Gastrocnemius medialis (tissue), 4 donors: ENCODE measurements at regions not wholly inside any gene's neighbourhood (a gene's known extent, or its start where the extent isn't known, plus 50 kb on each side); places are given as distances from the start of the nearest gene placed in this dataset.

Experiments
- CTCF ChIP-seq, 5 experiments: fragments of 450-650 bp in 3 of 5; fragments of 200-600 bp in 2 of 5; sonication (generic) in 2 of 5; IDR thresholded peaks in 4 of 5; conservative IDR thresholded peaks in 1 of 5; 1 replicate in 4 of 5; 2 replicates in 1 of 5; pipeline ENCODE4 v1.5.1; 2016 to 2019; ENCODE audit warnings: antibody characterized with exemption in 5 of 5, mild to moderate bottlenecking in 3 of 5, moderate library complexity in 3 of 5
- POLR2A ChIP-seq, 2 donors: fragments of 450-650 bp; IDR thresholded peaks; one replicate each; pipeline ENCODE4 v1.6.1; 2017; ENCODE audit warnings: antibody characterized with exemption in 2 of 2, mild to moderate bottlenecking in 2 of 2, moderate library complexity in 2 of 2

- TF ChIP-seq CTCF (IDR thresholded peaks at IDR 0.05 in 4 of 5, conservative IDR thresholded peaks at IDR 0.05 in 1 of 5) (no peak), POLR2A (IDR thresholded peaks at IDR 0.05) (no peak)
These were observed 231.1 kb upstream of the SDK2 start for GRCh38 chr17:73875346-73875745.
